ENCODE measurements at regions not wholly inside any gene's neighbourhood (a gene's known extent, or its start where the extent isn't known, plus 50 kb on each side); places are given as distances from the start of the nearest gene placed in this dataset.

GRCh38 chr15:36218322-36218721, 361.1 kb upstream of the CDIN1 start:
- no peak for TF ChIP-seq POLR2AphosphoS5 (IDR thresholded peaks at IDR 0.05; ENCODE audit: low read depth, low read length)
- TF ChIP-seq TAF1 (IDR thresholded peaks at IDR 0.05; ENCODE audit: borderline replicate concordance, insufficient read depth, low read length) = no peak
- no peak for TF ChIP-seq REST (IDR thresholded peaks at IDR 0.05; ENCODE audit: insufficient read depth in 1 of 2, low read depth in 2 of 2, low read length in 2 of 2)
- no peak for TF ChIP-seq SIN3A (IDR thresholded peaks at IDR 0.05; ENCODE audit: borderline replicate concordance, insufficient read depth, low read length)
- TF ChIP-seq FOXP2 (optimal IDR thresholded peaks at IDR 0.05; ENCODE audit: borderline replicate concordance, extremely low read depth, extremely low read length, insufficient read depth) = no peak
